GM21390 (cell line): ENCODE measurements at regions not wholly inside any gene's neighbourhood (a gene's known extent, or its start where the extent isn't known, plus 50 kb on each side); places are given as distances from the start of the nearest gene placed in this dataset.

Experiments used
- ATAC-seq: cut with Tn5 transposase; IDR thresholded peaks from one replicate; pipeline ENCODE4 v1.9.1; 2021; ENCODE audit not compliant: unreplicated experiment

DNA sequence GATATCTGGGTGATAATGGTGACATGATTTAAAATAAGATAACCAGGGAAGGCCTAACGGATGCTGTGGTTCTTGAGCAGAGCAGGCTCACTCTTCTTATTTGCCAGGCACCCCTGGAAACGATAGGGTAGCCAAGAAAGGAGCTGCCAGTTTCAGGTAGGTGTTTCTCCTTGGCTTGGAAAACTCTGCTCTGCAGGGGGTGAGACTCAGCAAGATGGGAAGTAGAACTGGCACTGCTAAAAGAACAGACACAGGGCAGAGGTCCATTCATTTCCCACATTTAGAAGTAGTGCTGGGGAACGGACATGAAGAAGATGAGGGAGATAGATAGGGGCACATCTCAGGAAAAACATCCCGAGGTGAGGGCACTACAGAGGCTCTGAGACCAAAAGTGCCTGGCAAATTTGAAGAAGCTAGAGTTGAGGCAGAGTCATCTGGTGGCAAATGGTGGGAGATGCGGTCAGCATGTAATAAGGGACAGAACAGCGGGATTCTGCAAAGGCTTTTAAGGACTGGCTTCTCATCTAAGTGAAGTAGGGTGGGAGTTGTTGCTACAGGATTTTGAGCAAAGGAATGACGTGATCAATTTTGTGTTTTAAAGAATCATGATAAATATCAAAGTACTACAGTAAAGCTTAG lies 323.4 kb upstream of the PLSCR5 start:
- no peak for ATAC-seq

GRCh38 chr3:146921693-146922092 lies 316.5 kb upstream of the PLSCR5 start:
- no peak for ATAC-seq

- no peak for ATAC-seq
These were observed 309.3 kb upstream of the PLSCR5 start for GRCh38 chr3:146914409-146914808.

DNA sequence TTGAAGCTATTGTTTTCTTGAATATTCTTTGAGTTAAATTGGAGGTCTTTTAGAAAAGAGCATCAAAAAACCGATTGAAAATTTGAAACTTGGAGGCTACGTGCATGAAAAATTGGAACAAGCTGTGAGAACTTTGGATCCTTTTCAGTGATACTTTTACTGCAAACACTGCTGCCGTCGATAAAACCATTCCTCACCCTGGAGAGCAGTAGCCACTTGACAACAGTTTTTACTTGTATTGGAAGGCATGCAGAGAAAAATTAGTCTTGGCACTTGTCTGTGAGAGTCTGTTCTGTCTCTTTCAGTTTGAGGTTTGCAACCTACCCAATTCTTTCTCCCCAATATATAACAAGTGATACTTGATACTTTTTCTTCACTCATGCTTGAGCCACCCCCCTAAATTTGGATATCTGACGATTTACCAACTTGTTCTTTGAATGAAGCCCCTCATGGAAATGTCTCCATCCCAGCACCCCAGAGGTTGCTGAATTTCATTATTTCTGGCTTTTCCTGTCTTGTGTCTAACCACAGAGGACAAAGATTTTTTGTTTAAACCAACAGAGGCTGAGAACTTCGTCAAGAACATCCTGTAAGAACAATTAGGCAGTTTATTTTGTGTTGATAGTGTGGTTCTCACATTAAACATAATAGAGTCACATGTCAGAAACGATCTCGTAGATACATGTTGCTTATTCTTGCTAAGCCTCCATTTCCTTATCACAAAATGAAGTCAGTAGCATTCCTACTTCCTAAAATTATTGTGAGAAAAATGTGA lies 307.3 kb upstream of the PLSCR5 start:
- ATAC-seq: no peak

- no peak for ATAC-seq
These were observed 298.8 kb upstream of the PLSCR5 start for GRCh38 chr3:146903927-146904326.

- no peak for ATAC-seq
These were observed 294.0 kb upstream of the PLSCR5 start for GRCh38 chr3:146899171-146899570.

DNA sequence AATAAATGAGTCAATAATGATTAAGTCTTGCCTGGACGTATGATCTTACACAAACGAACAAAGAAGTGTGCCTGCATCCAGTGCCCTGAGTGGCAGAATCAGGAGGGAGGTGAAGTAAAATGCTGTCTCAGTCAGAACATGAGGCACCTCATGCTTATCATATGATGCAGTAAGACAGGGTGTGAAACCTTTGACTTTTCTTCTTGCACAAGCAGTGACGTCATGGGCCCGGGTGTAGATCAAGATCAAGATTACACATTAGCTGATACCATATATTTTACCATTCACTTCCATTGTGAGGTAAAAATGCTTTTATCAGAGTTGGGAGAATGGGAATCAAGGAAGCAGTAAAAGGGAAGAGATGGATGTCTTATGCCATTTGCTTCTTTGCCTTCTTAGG lies 291.6 kb upstream of the PLSCR5 start:
- ATAC-seq: no peak

GRCh38 chr3:146895026-146895749 lies 290.0 kb upstream of the PLSCR5 start:
- ATAC-seq: no peak

GRCh38 chr3:146894406-146894805 lies 289.3 kb upstream of the PLSCR5 start:
- ATAC-seq: no peak

GRCh38 chr3:146892041-146892440 lies 286.9 kb upstream of the PLSCR5 start:
- ATAC-seq: no peak

DNA sequence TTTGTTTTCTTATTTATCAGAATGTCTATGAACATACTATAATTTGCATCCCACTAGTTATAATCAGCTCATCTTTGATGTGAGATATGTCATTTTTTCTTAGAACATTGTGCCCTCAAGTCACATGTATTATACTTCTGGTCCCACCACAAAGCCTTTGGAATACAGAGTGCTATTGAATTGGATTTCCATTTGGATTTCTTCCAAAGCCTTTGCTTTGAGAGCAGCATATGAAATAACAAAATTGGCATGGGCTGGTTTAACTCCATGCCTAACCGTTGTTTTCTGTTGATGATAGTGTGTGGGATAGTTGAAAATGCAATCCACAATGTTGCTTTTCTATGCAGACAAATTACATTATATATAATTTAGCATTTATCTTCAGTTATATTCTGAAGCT lies 284.5 kb upstream of the PLSCR5 start:
- ATAC-seq: no peak

GRCh38 chr3:146888176-146888575 lies 283.0 kb upstream of the PLSCR5 start:
- ATAC-seq: no peak

GRCh38 chr3:146884721-146885120 lies 279.6 kb upstream of the PLSCR5 start:
- no peak for ATAC-seq

GRCh38 chr3:146884296-146884695 lies 279.1 kb upstream of the PLSCR5 start:
- no peak for ATAC-seq

- no peak for ATAC-seq
These were observed 278.1 kb upstream of the PLSCR5 start for GRCh38 chr3:146883288-146883687.

DNA sequence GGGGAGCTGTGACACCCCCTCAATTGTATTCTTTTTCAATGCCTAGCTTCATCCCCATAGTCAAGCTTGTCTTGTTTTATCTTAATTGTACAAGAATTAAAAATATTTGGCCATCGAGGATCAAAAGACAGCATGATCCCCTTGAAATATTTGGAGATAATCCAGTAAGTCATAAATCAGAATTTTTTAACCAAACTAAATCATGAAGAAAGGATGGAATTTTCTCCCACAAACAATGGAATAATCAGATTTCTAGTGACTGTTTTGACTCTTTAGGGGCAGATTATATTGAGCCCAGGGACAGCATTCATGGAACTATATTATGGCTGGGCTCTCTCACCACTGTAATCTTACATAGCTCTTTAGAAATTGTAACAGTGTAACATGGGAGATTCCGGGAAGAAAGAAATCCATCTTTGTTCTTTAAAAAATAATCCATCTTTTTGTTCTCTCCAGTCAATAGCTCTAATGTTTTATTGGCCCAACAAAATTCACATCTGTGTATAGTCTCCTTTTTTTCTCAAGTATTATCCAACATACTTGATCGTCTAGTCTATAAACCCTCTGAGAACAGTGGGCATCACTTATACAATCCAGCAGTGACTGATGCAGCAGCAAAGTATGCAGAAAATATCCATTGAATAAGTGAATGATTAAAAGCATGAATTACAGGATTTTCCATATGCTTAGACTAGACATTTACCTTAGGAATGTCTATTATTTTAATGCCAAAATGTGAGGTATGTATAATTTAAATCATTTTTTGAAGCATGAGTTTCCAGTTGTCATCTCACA lies 277.0 kb upstream of the PLSCR5 start:
- no peak for ATAC-seq

GRCh38 chr3:146881356-146881755 lies 276.2 kb upstream of the PLSCR5 start:
- ATAC-seq: no peak

DNA sequence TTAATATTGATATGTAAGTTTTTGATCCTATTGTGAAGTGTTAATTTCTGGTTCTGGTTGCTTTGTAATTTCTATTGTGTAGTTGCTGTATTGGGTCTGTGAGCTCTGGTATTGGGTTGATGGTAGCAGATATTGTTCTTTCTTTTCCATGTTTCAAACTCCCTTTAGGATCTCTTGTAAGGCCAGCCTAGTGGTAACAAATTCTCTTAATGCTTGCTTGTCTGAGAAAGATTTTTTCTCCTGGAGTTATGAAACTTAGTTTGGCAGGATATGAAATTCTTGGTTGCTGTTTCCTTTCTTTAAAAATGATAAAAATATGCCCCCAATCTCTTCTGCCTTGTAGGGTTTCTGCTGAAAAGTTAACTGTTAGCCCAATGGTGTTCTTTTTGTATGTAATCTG lies 268.6 kb upstream of the PLSCR5 start:
- ATAC-seq: no peak

- ATAC-seq: no peak
These were observed 260.1 kb upstream of the PLSCR5 start for GRCh38 chr3:146865175-146865755.

- ATAC-seq: no peak
These were observed 256.1 kb upstream of the PLSCR5 start for GRCh38 chr3:146861262-146861661.

DNA sequence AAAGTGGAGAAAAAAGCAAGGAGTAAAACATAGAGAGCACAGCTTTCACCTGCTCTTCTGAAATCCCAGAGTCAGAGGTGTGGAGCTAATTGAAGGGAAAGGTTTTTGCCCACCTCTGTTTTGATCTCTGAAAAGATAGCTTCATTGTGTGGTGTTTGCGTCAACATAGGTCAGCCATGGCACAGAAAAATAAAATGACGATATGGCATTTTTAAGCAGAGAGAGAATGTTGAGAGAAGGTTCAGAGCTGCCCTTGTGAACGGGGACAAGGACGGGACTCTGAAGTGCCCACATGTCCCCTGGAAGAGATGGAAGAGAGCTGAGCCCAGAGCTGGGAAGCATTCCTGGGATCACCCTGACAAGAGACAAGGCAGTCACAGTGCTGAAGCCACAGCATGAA lies 249.4 kb upstream of the PLSCR5 start:
- ATAC-seq: no peak
